GM12875 (cell line): ENCODE measurements at regions not wholly inside any gene's neighbourhood (a gene's known extent, or its start where the extent isn't known, plus 50 kb on each side); places are given as distances from the start of the nearest gene placed in this dataset.
A peak's percentile ranks its signal among the peaks of the same experiment; 100 is the strongest.

Experiments used
- H3K4me3 ChIP-seq: one replicate; pipeline ENCODE4 v1.5.1; 2011; ENCODE audit warnings: low read depth, low read length, control low read depth
- CTCF ChIP-seq: IDR thresholded peaks from 2 replicates; pipeline ENCODE4 v1.5.1; 2011; ENCODE audit warnings: low read depth, mild to moderate bottlenecking, control low read depth, inconsistent platforms, low read length, moderate library complexity, borderline replicate concordance; ENCODE audit not compliant: insufficient read depth

- H3K4me3 ChIP-seq, result no peak overlapping the region
- no peak for TF ChIP-seq CTCF
Measured at GRCh38 chr2:217249121-217250012, 389.5 kb upstream of the TNP1 start.

- H3K4me3 ChIP-seq, result peak overlapping the region; percentile 8
- TF ChIP-seq CTCF, result no peak
Measured at GRCh38 chr2:217248312-217248935, 388.6 kb upstream of the TNP1 start.

GRCh38 chr2:217247476-217247875 is 387.6 kb upstream of the TNP1 start:
- H3K4me3 ChIP-seq, result no peak overlapping the region
- TF ChIP-seq CTCF, result no peak

GRCh38 chr2:217246108-217246507 is 386.2 kb upstream of the TNP1 start:
- H3K4me3 ChIP-seq, result no peak overlapping the region
- TF ChIP-seq CTCF, result no peak

GRCh38 chr2:217244815-217245214 is 385.0 kb upstream of the TNP1 start:
- no peak overlapping the region for H3K4me3 ChIP-seq
- no peak for TF ChIP-seq CTCF

GRCh38 chr2:217242947-217243346 is 383.1 kb upstream of the TNP1 start:
- TF ChIP-seq CTCF, result no peak
- H3K4me3 ChIP-seq, result no peak overlapping the region

- no peak for TF ChIP-seq CTCF
- H3K4me3 ChIP-seq, result no peak overlapping the region
Measured at GRCh38 chr2:217231724-217232123, 371.9 kb upstream of the TNP1 start.
